OCI-LY3 (cell line): ENCODE measurements at regions not wholly inside any gene's neighbourhood (a gene's known extent, or its start where the extent isn't known, plus 50 kb on each side); places are given as distances from the start of the nearest gene placed in this dataset.

Experiments
- H2AFZ ChIP-seq: fragments of 200-600, 300-600 bp; shearing (Covaris generic); 2 replicates; pipeline ENCODE4 v1.6.0; 2014; ENCODE audit warnings: antibody characterized with exemption, low read depth, low read length
- H3K27ac ChIP-seq: fragments of 200-600, 300-600 bp; sonication (generic); 2 replicates; pipeline ENCODE4 v1.5.1; 2014; ENCODE audit warnings: mild to moderate bottlenecking, low read length, moderate library complexity, mixed read lengths
- H3K27me3 ChIP-seq: fragments of 200-600, 300-600 bp; sonication (generic); 2 replicates; pipeline ENCODE4 v1.6.1; 2014; ENCODE audit warnings: low read depth, low read length, mixed read lengths
- H3K36me3 ChIP-seq: fragments of 200-600, 300-600 bp; sonication (generic); replicated peaks from 2 replicates; pipeline ENCODE3; 2014; ENCODE audit warnings: low read depth, low read length, mixed read lengths
- H3K4me1 ChIP-seq: fragments of 300-600, 200-600 bp; sonication (generic); 2 replicates; pipeline ENCODE4 v1.6.1; 2014; ENCODE audit warnings: low read length, mixed read lengths
- H3K4me2 ChIP-seq: fragments of 200-600, 300-600 bp; sonication (generic); 2 replicates; pipeline ENCODE4 v1.6.1; 2014; ENCODE audit warnings: low read length, mixed read lengths
- H3K4me3 ChIP-seq: fragments of 300-600, 200-600 bp; sonication (generic); 2 replicates; pipeline ENCODE4 v1.5.1; 2014; ENCODE audit warnings: antibody characterized with exemption, mild to moderate bottlenecking, low read length, moderate library complexity
- H3K79me2 ChIP-seq: fragments of 300-600, 200-600 bp; shearing (Covaris generic); 2 replicates; pipeline ENCODE4 v1.6.1; 2014; ENCODE audit warnings: mild to moderate bottlenecking, low read length, mixed read lengths
- H3K9ac ChIP-seq: fragments of 300-600, 200-600 bp; shearing (Covaris generic); 2 replicates; pipeline ENCODE4 v1.6.0; 2014; ENCODE audit warnings: mild to moderate bottlenecking, low read length, moderate library complexity
- H3K9me3 ChIP-seq: fragments of 200-600, 300-600 bp; shearing (Covaris generic); 2 replicates; pipeline ENCODE4 v1.6.1; 2014; ENCODE audit warnings: low read length, mixed read lengths; ENCODE audit not compliant: insufficient read depth
- H4K20me1 ChIP-seq: fragments of 200-600, 300-600 bp; sonication (generic); 2 replicates; pipeline ENCODE4 v1.6.1; 2016; ENCODE audit warnings: low read length, mixed read lengths; ENCODE audit not compliant: insufficient read depth
- CTCF ChIP-seq: fragments of 200-600, 300-600 bp; sonication (generic); IDR thresholded peaks from 2 replicates; pipeline ENCODE4 v1.5.1; 2014; ENCODE audit warnings: antibody characterized with exemption, low read length, low read depth
- EZH2phosphoT487 ChIP-seq: fragments of 200-600 bp; shearing (Covaris generic); IDR thresholded peaks from 2 replicates; pipeline ENCODE4 v1.6.1; 2018; ENCODE audit warnings: antibody characterized with exemption, mixed run types, low read depth

GRCh38 chr7:8322667-8323066 lies 60.7 kb upstream of the ICA1 start:
- Histone ChIP-seq H3K9ac (no peak overlapping the region), H4K20me1 (no peaks in the 10 kb centered on the region), H3K4me1 (no peaks in the 10 kb centered on the region), H3K36me3 (no peaks in the 10 kb centered on the region), H3K4me2 (no peak overlapping the region), H3K27me3 (no peaks in the 10 kb centered on the region), H3K79me2 (no peaks in the 10 kb centered on the region), H2AFZ (no peak overlapping the region), H3K9me3 (no peaks in the 10 kb centered on the region), H3K4me3 (no peak overlapping the region), H3K27ac (no peak overlapping the region)
- TF ChIP-seq CTCF (no peak), EZH2phosphoT487 (no peak)

GRCh38 chr7:8325067-8325466 lies 63.1 kb upstream of the ICA1 start:
- no peaks in the 10 kb centered on the region for H4K20me1 ChIP-seq
- no peaks in the 10 kb centered on the region for H3K4me1 ChIP-seq
- H3K4me2 ChIP-seq = no peak overlapping the region
- no peaks in the 10 kb centered on the region for H3K36me3 ChIP-seq
- H2AFZ ChIP-seq = no peak overlapping the region
- no peaks in the 10 kb centered on the region for H3K9me3 ChIP-seq
- TF ChIP-seq EZH2phosphoT487 (no peak), CTCF (no peak)
- H3K27me3 ChIP-seq = no peaks in the 10 kb centered on the region
- H3K79me2 ChIP-seq = no peaks in the 10 kb centered on the region
- no peak overlapping the region for H3K9ac ChIP-seq
- H3K27ac ChIP-seq = no peak overlapping the region
- no peak overlapping the region for H3K4me3 ChIP-seq

GRCh38 chr7:8327199-8327598 lies 65.2 kb upstream of the ICA1 start:
- no peaks in the 10 kb centered on the region for H3K9me3 ChIP-seq
- H3K4me3 ChIP-seq = no peak overlapping the region
- H3K36me3 ChIP-seq = no peaks in the 10 kb centered on the region
- TF ChIP-seq CTCF (no peak), EZH2phosphoT487 (no peak)
- H3K27ac ChIP-seq = no peak overlapping the region
- no peak overlapping the region for H3K9ac ChIP-seq
- H2AFZ ChIP-seq = no peak overlapping the region
- no peaks in the 10 kb centered on the region for H3K27me3 ChIP-seq
- no peak overlapping the region for H3K4me2 ChIP-seq
- H3K4me1 ChIP-seq = no peaks in the 10 kb centered on the region
- H4K20me1 ChIP-seq = no peaks in the 10 kb centered on the region
- no peaks in the 10 kb centered on the region for H3K79me2 ChIP-seq

GRCh38 chr7:8338206-8338605 lies 76.2 kb upstream of the ICA1 start:
- Histone ChIP-seq H3K9ac (no peak overlapping the region), H3K4me3 (no peak overlapping the region), H3K4me1 (no peaks in the 10 kb centered on the region), H3K9me3 (no peaks in the 10 kb centered on the region), H4K20me1 (no peaks in the 10 kb centered on the region), H2AFZ (no peak overlapping the region), H3K4me2 (no peak overlapping the region), H3K36me3 (no peaks in the 10 kb centered on the region), H3K27ac (no peak overlapping the region), H3K27me3 (no peaks in the 10 kb centered on the region), H3K79me2 (no peaks in the 10 kb centered on the region)
- TF ChIP-seq EZH2phosphoT487 (no peak), CTCF (no peak)
